HL-60 (cell line): ENCODE measurements at regions not wholly inside any gene's neighbourhood (a gene's known extent, or its start where the extent isn't known, plus 50 kb on each side); places are given as distances from the start of the nearest gene placed in this dataset.

Source experiments
- CTCF ChIP-seq: IDR thresholded peaks from one replicate; pipeline ENCODE4 v1.5.1; 2011; ENCODE audit warnings: low read length, control low read depth, inconsistent platforms; ENCODE audit not compliant: insufficient read depth
- GABPA ChIP-seq: IDR thresholded peaks from 2 replicates; pipeline ENCODE4 v1.6.1; 2012; ENCODE audit warnings: low read depth
- POLR2AphosphoS5 ChIP-seq: IDR thresholded peaks from 2 replicates; pipeline ENCODE4 v1.6.1; 2012; ENCODE audit warnings: low read depth

- TF ChIP-seq CTCF (no peak), POLR2AphosphoS5 (no peak), GABPA (no peak)
Measured at GRCh38 chr5:62042007-62042406, 264.0 kb upstream of the KIF2A start.
